GM10248 (cell line): ENCODE measurements at regions not wholly inside any gene's neighbourhood (a gene's known extent, or its start where the extent isn't known, plus 50 kb on each side); places are given as distances from the start of the nearest gene placed in this dataset.

Experiments used
- CTCF ChIA-PET: fragments of 300-600 bp; sonication (Branson Sonifier 250); formaldehyde crosslinking; extraction: SDS; loops from one replicate; lab custom pipeline; 2021; ENCODE audit warnings: antibody characterized with exemption; lab: Yijun Ruan, JAX
- POLR2A ChIA-PET: fragments of 350-650 bp; sonication (Branson Sonifier 250); formaldehyde crosslinking; extraction: SDS; loops from one replicate; lab custom pipeline; 2020; ENCODE audit warnings: antibody characterized with exemption; lab: Yijun Ruan, JAX
- DNase-seq: peaks from one replicate; pipeline ENCODE4 v3.0.0; 2012; ENCODE audit errors: extremely low spot score
- TF ChIP-seq, protein P1 (sequence below): IDR thresholded peaks from 2 replicates; pipeline ENCODE4 v1.5.1; 2012; ENCODE audit warnings: mild to moderate bottlenecking, low read depth; ENCODE audit errors: extremely low read depth, missing control alignments, control extremely low read depth

DNA sequence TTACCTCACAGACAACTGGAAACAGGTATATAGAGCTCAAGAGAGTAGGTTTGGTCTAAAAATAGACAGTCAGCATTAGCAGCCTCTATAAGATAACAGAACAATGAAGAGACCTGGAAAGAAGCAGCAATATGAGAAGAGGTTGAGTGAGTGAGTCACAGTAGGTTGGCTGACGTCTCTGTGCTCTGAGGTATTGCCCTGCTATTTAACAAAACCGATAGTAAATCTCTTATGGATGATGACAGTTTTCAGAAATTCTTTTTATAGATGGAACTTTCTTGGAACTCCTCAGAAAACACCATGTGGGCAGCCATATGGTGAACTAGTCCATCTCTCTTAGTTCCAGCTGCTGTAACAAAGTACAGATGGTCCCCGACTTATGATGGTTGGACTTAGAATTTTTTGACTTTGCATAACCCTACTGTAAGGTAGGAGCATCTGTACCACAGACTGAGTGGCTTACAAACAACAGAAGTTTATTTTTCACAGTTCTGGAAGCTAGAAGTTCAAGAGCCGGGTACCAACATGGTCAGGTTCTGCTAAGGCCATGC lies 123.5 kb downstream of the MBD2 start:
- DNase-seq: no peak
- CTCF ChIA-PET: interaction anchor here (2.4 kb wide), 1 partner anchor 18 kb away, joined by 12 read pairs; no protein-coding TSS in a partner anchor
- POLR2A ChIA-PET: no interaction called here
- TF ChIP-seq, protein P1, sequence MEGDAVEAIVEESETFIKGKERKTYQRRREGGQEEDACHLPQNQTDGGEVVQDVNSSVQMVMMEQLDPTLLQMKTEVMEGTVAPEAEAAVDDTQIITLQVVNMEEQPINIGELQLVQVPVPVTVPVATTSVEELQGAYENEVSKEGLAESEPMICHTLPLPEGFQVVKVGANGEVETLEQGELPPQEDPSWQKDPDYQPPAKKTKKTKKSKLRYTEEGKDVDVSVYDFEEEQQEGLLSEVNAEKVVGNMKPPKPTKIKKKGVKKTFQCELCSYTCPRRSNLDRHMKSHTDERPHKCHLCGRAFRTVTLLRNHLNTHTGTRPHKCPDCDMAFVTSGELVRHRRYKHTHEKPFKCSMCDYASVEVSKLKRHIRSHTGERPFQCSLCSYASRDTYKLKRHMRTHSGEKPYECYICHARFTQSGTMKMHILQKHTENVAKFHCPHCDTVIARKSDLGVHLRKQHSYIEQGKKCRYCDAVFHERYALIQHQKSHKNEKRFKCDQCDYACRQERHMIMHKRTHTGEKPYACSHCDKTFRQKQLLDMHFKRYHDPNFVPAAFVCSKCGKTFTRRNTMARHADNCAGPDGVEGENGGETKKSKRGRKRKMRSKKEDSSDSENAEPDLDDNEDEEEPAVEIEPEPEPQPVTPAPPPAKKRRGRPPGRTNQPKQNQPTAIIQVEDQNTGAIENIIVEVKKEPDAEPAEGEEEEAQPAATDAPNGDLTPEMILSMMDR: no peak

DNA sequence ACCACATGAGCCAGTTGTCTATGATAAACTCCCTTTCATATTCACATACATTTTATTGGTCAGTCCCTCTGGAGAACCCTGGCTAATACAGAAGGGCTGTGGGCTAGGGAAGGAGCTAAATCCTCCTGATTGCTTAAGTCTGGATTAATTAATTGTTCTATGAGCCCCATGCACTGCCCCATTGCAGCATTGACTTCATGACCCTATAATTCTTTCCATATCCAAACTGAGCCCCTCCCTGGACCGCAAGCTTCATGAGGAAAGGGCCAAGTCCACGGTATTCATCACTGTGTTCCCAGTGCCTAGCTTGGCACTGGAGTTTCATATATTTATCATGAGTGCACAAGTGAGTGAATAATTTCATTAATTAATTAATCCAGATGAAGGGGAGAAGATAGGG lies 124.0 kb downstream of the MBD2 start:
- TF ChIP-seq, protein P1: no peak
- CTCF ChIA-PET: no interaction called here
- POLR2A ChIA-PET: no interaction called here
- DNase-seq: no peak

DNA sequence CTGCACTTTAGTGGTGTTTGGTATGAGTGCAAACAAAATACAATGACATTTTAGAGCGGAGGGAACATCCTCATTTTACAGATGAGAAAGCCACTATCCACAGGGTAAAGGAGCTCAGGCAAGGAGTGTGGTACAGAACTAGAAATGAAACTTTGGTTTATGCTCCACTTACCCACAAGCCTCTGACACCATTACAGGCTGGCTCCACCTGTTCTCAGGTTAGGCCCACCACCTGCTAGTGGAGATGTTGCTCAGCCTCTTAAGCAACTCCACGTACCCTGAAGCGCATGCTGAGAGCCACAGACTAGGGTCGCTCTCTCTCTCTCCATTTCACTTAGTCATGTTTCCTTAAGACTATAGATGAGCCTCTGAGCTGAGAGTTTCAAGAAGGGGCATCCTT lies 130.0 kb downstream of the MBD2 start:
- no peak for DNase-seq
- ChIA-PET CTCF (interaction anchor here (0.9 to 1.4 kb wide), 2 partner anchors 25 to 626 kb away, joined by 3 read pairs; no protein-coding TSS in a partner anchor), POLR2A (no interaction called here)
- TF ChIP-seq, protein P1: no peak

DNA sequence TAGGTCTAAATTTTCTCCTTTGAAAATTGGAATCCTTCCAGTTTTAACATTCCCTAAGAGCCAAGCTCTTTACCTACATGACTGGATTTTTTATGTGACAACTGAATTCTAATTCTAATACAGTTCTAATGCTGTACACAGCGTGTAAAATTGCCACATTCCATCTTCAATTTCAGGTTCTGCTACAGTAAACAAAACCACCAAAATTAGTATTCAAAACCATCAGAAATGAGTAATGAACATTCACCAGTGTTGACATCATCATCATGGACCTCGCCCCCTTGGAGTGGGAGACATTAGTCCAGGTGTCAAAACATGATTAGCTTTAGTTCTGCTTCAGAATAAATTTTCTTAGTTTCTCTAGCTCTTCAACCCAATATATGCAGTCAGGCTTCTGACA lies 133.6 kb downstream of the MBD2 start:
- POLR2A ChIA-PET: no interaction called here
- TF ChIP-seq, protein P1: no peak
- CTCF ChIA-PET: interaction anchor here (1.3 to 3.8 kb wide), 3 partner anchors 21 to 37 kb away, joined by 3 to 15 read pairs (median 4); no protein-coding TSS in a partner anchor
- DNase-seq: no peak

DNA sequence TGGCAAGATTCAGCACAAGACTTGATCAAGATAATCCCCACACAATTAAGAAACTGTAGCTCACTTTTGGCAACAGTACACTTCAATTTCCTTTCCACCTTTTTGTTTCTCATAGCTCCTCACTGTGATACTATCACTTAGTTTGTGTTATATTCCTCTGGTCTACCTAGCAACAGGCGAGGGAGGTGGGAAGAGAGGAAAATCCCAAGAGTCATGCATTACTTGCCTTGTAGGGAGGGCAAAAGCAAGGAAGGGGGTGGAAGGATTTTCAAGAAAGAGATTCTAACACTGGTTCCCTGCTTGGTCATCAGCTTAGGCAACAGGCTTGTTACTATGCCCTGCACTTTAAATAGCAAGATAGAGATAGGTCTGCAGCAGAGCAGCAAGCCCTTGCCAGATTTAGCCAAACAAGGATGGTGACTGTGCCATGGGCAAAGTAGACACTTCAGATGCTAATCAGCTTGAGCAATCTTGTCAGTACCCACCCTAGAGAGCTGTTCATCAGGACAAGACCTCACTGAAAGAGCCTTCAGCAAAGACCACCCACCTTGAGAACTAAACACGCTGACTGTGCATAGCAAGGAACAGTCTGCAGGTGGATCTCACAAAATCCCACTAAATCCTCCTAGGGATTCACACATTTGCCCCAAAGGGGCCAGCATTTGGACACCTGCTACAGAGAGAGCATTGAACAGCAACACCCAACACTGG lies 134.6 kb downstream of the MBD2 start:
- DNase-seq: no peak
- TF ChIP-seq, protein P1: no peak
- CTCF ChIA-PET: interaction anchor here (1.2 to 3.8 kb wide), 3 partner anchors 16 to 32 kb away, joined by 3 to 15 read pairs (median 3); no protein-coding TSS in a partner anchor
- POLR2A ChIA-PET: no interaction called here

DNA sequence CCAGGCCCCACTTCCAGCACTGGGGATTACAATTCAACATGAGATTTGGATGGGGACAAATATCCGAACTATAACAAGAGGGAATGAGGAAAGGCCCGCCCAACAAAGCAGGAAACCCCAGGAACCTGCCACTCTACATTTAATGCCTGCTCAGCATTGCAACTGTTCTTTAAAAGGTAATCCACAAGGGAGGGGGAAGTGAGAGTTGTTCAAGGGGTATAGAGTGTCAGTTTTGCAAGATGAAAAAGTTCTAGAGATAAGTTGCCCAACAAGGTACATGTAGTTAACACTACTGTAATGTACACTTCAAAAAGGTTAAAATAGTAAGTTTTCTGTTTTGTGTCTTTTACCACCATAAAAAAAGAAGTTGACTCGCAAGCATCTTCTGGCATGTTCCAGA lies 137.6 kb downstream of the MBD2 start:
- TF ChIP-seq, protein P1: no peak
- CTCF ChIA-PET: interaction anchor here (1.7 kb wide), 1 partner anchor 9 kb away, joined by 5 read pairs; no protein-coding TSS in a partner anchor
- DNase-seq: no peak
- POLR2A ChIA-PET: no interaction called here
